Erythroblast (primary cell): ENCODE measurements at regions not wholly inside any gene's neighbourhood (a gene's known extent, or its start where the extent isn't known, plus 50 kb on each side); places are given as distances from the start of the nearest gene placed in this dataset.

Experiments
- GATA1 ChIP-seq: IDR thresholded peaks from 2 replicates; pipeline ENCODE4 v1.6.1; 2011; ENCODE audit warnings: low read depth, mild to moderate bottlenecking, control low read depth, low read length, moderate library complexity
- POLR2A ChIP-seq: IDR thresholded peaks from 2 replicates; pipeline ENCODE4 v1.6.1; 2011; ENCODE audit warnings: mild to moderate bottlenecking, low read length

GRCh38 chr3:195012100-195012499 is 258.9 kb downstream of the XXYLT1 start:
- TF ChIP-seq POLR2A (no peak), GATA1 (no peak)
